H1 (cell line): ENCODE measurements at regions not wholly inside any gene's neighbourhood (a gene's known extent, or its start where the extent isn't known, plus 50 kb on each side); places are given as distances from the start of the nearest gene placed in this dataset.

ENCODE experiments used
- BACH1 ChIP-seq: IDR thresholded peaks from 2 replicates; pipeline ENCODE4 v1.6.1; 2012; ENCODE audit warnings: low read length, improper control_type of control experiment
- TAF1 ChIP-seq: IDR thresholded peaks from 2 replicates; pipeline ENCODE4 v1.6.1; 2011; ENCODE audit warnings: mild to moderate bottlenecking, low read depth, low read length
- TF ChIP-seq, protein P1 (sequence below), 3 experiments: IDR thresholded peaks; 1 replicate in 2 of 3; 2 replicates in 1 of 3; pipeline versions ENCODE4 v1.5.1 to v1.6.1; 2011; ENCODE audit warnings: low read length in 3 of 3, mild to moderate bottlenecking in 3 of 3, inconsistent platforms in 2 of 3, low read depth in 1 of 3, moderate library complexity in 1 of 3; ENCODE audit not compliant: insufficient read depth in 1 of 3; ENCODE audit errors: control extremely low read depth in 1 of 3

- no peak for TF ChIP-seq TAF1
- TF ChIP-seq BACH1 = no peak
- TF ChIP-seq, protein P1, sequence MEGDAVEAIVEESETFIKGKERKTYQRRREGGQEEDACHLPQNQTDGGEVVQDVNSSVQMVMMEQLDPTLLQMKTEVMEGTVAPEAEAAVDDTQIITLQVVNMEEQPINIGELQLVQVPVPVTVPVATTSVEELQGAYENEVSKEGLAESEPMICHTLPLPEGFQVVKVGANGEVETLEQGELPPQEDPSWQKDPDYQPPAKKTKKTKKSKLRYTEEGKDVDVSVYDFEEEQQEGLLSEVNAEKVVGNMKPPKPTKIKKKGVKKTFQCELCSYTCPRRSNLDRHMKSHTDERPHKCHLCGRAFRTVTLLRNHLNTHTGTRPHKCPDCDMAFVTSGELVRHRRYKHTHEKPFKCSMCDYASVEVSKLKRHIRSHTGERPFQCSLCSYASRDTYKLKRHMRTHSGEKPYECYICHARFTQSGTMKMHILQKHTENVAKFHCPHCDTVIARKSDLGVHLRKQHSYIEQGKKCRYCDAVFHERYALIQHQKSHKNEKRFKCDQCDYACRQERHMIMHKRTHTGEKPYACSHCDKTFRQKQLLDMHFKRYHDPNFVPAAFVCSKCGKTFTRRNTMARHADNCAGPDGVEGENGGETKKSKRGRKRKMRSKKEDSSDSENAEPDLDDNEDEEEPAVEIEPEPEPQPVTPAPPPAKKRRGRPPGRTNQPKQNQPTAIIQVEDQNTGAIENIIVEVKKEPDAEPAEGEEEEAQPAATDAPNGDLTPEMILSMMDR (IDR thresholded peaks at IDR 0.05; ENCODE audit: control extremely low read depth in 1 of 3, insufficient read depth in 1 of 3, low read depth in 1 of 3, low read length in 3 of 3) = no peak
- TF ChIP-seq, all 59 proteins: peak for 0
Observed at GRCh38 chr2:81194176-81194575, 889.6 kb upstream of the LRRTM1 start (continued).
